CD14-positive monocyte (primary cell): ENCODE measurements at regions not wholly inside any gene's neighbourhood (a gene's known extent, or its start where the extent isn't known, plus 50 kb on each side); places are given as distances from the start of the nearest gene placed in this dataset.

Source experiments
- DNase-seq, 3 donors: peaks; one replicate each; pipeline ENCODE4 v3.0.0-alpha.2; 2011 to 2022
- H2AFZ ChIP-seq: 2 replicates; pipeline ENCODE4 v1.6.0; 2012; ENCODE audit warnings: mild to moderate bottlenecking, low read depth, low read length, inconsistent platforms; ENCODE audit not compliant: insufficient read depth, poor library complexity, severe bottlenecking
- H3K27ac ChIP-seq, 2 donors: 1 replicate in 1 of 2; 2 replicates in 1 of 2; pipeline ENCODE4 v1.5.1; 2012 to 2013; ENCODE audit warnings: low read length in 2 of 2, control low read depth in 1 of 2, inconsistent platforms in 1 of 2, low read depth in 1 of 2, mild to moderate bottlenecking in 1 of 2
- H3K27me3 ChIP-seq, 2 donors: one replicate each; pipeline versions ENCODE4 v1.6.0 to v1.6.1; 2011 to 2013; ENCODE audit warnings: low read length in 2 of 2; ENCODE audit not compliant: control insufficient read depth in 2 of 2, insufficient read depth in 2 of 2
- H3K36me3 ChIP-seq, 2 donors: replicated peaks in 1 of 2; 1 replicate in 1 of 2; 2 replicates in 1 of 2; pipeline versions ENCODE4 v1.5.1 to v1.6.1; 2012 to 2013; ENCODE audit warnings: low read length in 2 of 2, control low read depth in 1 of 2, inconsistent platforms in 1 of 2, mild to moderate bottlenecking in 1 of 2; ENCODE audit not compliant: insufficient read depth in 2 of 2, control insufficient read depth in 1 of 2
- H3K4me1 ChIP-seq, 2 donors: 1 replicate in 1 of 2; 2 replicates in 1 of 2; pipeline versions ENCODE4 v1.5.1 to v1.6.1; 2012 to 2013; ENCODE audit warnings: low read length in 2 of 2, control low read depth in 1 of 2, inconsistent platforms in 1 of 2, mild to moderate bottlenecking in 1 of 2, moderate library complexity in 1 of 2; ENCODE audit not compliant: insufficient read depth in 2 of 2, control insufficient read depth in 1 of 2
- H3K4me2 ChIP-seq: replicated peaks from 2 replicates; pipeline ENCODE3; 2012; ENCODE audit warnings: low read length, moderate library complexity, mild to moderate bottlenecking; ENCODE audit not compliant: poor library complexity, severe bottlenecking; ENCODE audit errors: extremely low read depth
- H3K4me3 ChIP-seq, 3 experiments: fragments of 200-600 bp in 1 of 3; sonication (generic) in 1 of 3; replicated peaks in 1 of 3; 1 replicate in 2 of 3; 2 replicates in 1 of 3; pipeline ENCODE4 v1.5.1; 2011 to 2013; ENCODE audit warnings: low read length in 3 of 3, mild to moderate bottlenecking in 3 of 3, control low read depth in 2 of 3, low read depth in 2 of 3, inconsistent platforms in 1 of 3, moderate library complexity in 1 of 3
- H3K79me2 ChIP-seq: 2 replicates; pipeline ENCODE4 v1.6.0; 2012; ENCODE audit warnings: mild to moderate bottlenecking, control low read depth, inconsistent platforms, low read length, moderate library complexity; ENCODE audit not compliant: insufficient read depth
- H3K9ac ChIP-seq: 2 replicates; pipeline ENCODE4 v1.6.0; 2017; ENCODE audit warnings: low read length, mild to moderate bottlenecking; ENCODE audit not compliant: insufficient read depth, poor library complexity, severe bottlenecking
- H3K9me3 ChIP-seq, 2 donors: replicated peaks in 1 of 2; 1 replicate in 1 of 2; 2 replicates in 1 of 2; pipeline versions ENCODE4 v1.5.1 to v1.6.1; 2012 to 2013; ENCODE audit warnings: low read length in 2 of 2, control low read depth in 1 of 2; ENCODE audit not compliant: control insufficient read depth in 1 of 2, insufficient read depth in 1 of 2
- H4K20me1 ChIP-seq: 2 replicates; pipeline ENCODE4 v1.6.0; 2012; ENCODE audit warnings: mild to moderate bottlenecking, low read length, control low read depth, moderate library complexity; ENCODE audit not compliant: insufficient read depth
- H3K27ac Mint-ChIP-seq, 7 donors: one replicate each; pipeline ENCODE4 v1.8.0; 2020; ENCODE audit warnings: mild to moderate bottlenecking in 7 of 7, mixed read lengths in 7 of 7, moderate library complexity in 6 of 7, inconsistent platforms in 2 of 7
- H3K27me3 Mint-ChIP-seq, 3 donors: one replicate each; pipeline ENCODE4 v1.8.0; 2021 to 2022; ENCODE audit warnings: low read depth in 3 of 3, mild to moderate bottlenecking in 3 of 3, mixed read lengths in 3 of 3, moderate library complexity in 3 of 3, inconsistent platforms in 1 of 3
- H3K36me3 Mint-ChIP-seq, 2 donors: one replicate each; pipeline ENCODE4 v1.8.0; 2020; ENCODE audit warnings: mixed read lengths in 2 of 2, inconsistent platforms in 1 of 2, mild to moderate bottlenecking in 1 of 2
- H3K4me1 Mint-ChIP-seq: one replicate; pipeline ENCODE4 v1.8.0; 2020; ENCODE audit warnings: mild to moderate bottlenecking, mixed read lengths
- H3K4me3 Mint-ChIP-seq, 2 donors: one replicate each; pipeline ENCODE4 v1.8.0; 2020; ENCODE audit warnings: mild to moderate bottlenecking in 2 of 2, mixed read lengths in 2 of 2, moderate library complexity in 1 of 2
- H3K9me3 Mint-ChIP-seq, 7 donors: one replicate each; pipeline ENCODE4 v1.8.0; 2020 to 2022; ENCODE audit warnings: mixed read lengths in 7 of 7, mild to moderate bottlenecking in 6 of 7, moderate library complexity in 6 of 7, inconsistent platforms in 2 of 7
- WGBS: methylation state at CpG from one replicate; pipeline ENCODE4 v1.1.5; 2013; ENCODE audit warnings: missing lambda C conversion rate; ENCODE audit not compliant: insufficient coverage; 5-methylcytosine and 5-hydroxymethylcytosine counted together
- intact Hi-C, 2 donors: fragments of 100-400 bp; cut with micrococcal nuclease; formaldehyde crosslinking; loops; one replicate each; pipeline versions ENCODE4 v1.15.0 to v1.15.1; 2023
- TF ChIP-seq, protein P1 (sequence below): fragments of 200-600 bp; IDR thresholded peaks from one replicate; pipeline ENCODE4 v1.8.0; 2022; ENCODE audit warnings: antibody characterized with exemption, mild to moderate bottlenecking

DNA sequence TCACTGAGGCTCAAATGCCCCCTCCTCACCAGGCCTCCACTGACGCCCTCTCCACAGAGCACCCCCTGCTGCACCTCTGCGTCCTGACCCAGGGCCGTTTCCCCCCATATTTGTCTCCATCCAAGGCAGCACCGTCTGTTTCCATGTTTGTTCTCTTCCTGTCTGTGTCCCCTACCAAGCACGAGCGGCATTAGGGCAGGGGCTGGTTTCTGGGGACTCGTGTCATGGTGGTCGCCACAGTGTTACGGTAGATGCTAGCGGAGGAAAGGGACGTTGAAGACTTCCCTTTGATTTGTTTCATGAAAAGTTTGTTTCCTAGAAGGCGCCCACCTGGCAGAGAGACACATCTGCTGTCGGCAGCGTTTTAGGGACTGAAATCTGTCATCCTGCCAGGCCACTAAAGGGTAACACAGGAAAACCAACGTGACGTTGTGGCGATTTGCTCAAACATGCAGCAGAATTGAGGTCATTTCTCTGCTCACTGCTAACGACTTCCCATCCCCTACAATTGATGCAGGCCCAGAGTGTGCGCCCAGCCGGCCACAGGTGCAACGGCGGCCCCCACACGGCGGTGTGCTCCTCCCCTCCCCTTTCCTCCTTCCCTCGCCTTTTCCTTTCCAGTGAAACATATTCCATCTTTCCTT, 79.3 kb upstream of the IRX4 start:
- no peak overlapping the region for H2AFZ ChIP-seq
- no peak overlapping the region for H3K9ac ChIP-seq
- no peaks in the 10 kb centered on the region for H4K20me1 ChIP-seq
- no peak overlapping the region for H3K4me2 ChIP-seq
- H3K4me3 ChIP-seq = no peak overlapping the region
- no peaks in the 10 kb centered on the region for H3K4me1 Mint-ChIP-seq
- intact Hi-C loops = no loop called here
- 66% methylated on average over 21 of the region's 25 CpGs for WGBS
- DNase-seq = no peak
- H3K27ac ChIP-seq = no peak overlapping the region
- H3K36me3 ChIP-seq = no peaks in the 10 kb centered on the region
- H3K4me1 ChIP-seq = no peaks in the 10 kb centered on the region
- no peak overlapping the region for H3K4me3 Mint-ChIP-seq
- TF ChIP-seq, protein P1, sequence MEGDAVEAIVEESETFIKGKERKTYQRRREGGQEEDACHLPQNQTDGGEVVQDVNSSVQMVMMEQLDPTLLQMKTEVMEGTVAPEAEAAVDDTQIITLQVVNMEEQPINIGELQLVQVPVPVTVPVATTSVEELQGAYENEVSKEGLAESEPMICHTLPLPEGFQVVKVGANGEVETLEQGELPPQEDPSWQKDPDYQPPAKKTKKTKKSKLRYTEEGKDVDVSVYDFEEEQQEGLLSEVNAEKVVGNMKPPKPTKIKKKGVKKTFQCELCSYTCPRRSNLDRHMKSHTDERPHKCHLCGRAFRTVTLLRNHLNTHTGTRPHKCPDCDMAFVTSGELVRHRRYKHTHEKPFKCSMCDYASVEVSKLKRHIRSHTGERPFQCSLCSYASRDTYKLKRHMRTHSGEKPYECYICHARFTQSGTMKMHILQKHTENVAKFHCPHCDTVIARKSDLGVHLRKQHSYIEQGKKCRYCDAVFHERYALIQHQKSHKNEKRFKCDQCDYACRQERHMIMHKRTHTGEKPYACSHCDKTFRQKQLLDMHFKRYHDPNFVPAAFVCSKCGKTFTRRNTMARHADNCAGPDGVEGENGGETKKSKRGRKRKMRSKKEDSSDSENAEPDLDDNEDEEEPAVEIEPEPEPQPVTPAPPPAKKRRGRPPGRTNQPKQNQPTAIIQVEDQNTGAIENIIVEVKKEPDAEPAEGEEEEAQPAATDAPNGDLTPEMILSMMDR = no peak
- no peaks in the 10 kb centered on the region for H3K36me3 Mint-ChIP-seq
- no peaks in the 10 kb centered on the region for H3K27me3 ChIP-seq
- H3K79me2 ChIP-seq = no peaks in the 10 kb centered on the region
- H3K27me3 Mint-ChIP-seq = peaks cover 0 to 12% (median 3%) of the 10 kb centered on the region in 3 donors
- no peak overlapping the region for H3K27ac Mint-ChIP-seq
- peaks cover 0 to 4% (median 0%) of the 10 kb centered on the region in 7 donors for H3K9me3 Mint-ChIP-seq
- H3K9me3 ChIP-seq = peaks cover 0 to 5% of the 10 kb centered on the region in 2 donors

DNA sequence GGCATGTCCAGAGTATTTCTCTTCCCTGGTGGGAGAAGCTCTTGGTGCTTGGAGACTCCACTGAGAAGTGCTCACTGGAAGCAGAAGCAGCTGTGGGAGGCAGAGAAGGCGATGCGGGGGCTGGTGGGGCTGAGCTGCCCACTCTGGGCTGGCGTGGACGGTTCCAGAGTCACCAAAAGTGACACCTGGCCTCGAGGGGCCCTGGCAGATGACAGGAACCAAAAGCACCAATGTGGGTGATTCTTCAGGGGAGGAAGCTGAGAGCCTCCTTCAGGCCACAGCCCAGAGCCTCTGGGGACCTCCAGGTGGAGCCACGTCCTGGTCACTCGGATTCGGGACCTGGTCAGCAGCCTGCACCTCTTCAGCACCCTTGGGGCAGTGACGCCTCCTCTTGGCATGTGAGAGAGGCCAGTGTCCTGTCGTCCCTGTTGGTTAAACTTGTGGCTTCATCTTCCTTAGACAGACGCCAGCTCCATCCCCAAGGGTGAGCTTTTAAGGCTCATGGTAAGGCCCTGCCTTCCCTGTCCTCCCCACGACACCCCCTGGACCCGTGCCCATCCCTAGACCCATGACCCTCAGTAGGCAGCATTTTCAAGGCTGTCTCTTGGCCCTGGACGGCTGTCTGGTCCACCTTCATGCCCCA, 78.7 kb upstream of the IRX4 start:
- intact Hi-C loops = no loop called here
- H3K4me2 ChIP-seq = no peak overlapping the region
- Mint-ChIP-seq H3K4me3 (no peak overlapping the region), H3K9me3 (peaks cover 0 to 4% (median 0%) of the 10 kb centered on the region in 7 donors), H3K36me3 (no peaks in the 10 kb centered on the region), H3K27ac (no peak overlapping the region), H3K27me3 (peaks cover 0 to 10% (median under 1%) of the 10 kb centered on the region in 3 donors), H3K4me1 (no peaks in the 10 kb centered on the region)
- H3K36me3 ChIP-seq = no peaks in the 10 kb centered on the region
- H3K9me3 ChIP-seq = peaks cover 0 to 5% of the 10 kb centered on the region in 2 donors
- no peak overlapping the region for H2AFZ ChIP-seq
- no peaks in the 10 kb centered on the region for H3K27me3 ChIP-seq
- no peaks in the 10 kb centered on the region for H3K79me2 ChIP-seq
- WGBS = 97% methylated on average over 12 of the region's 14 CpGs
- H3K27ac ChIP-seq = no peak overlapping the region
- H4K20me1 ChIP-seq = no peaks in the 10 kb centered on the region
- TF ChIP-seq, protein P1 = no peak
- no peak overlapping the region for H3K4me3 ChIP-seq
- no peak overlapping the region for H3K9ac ChIP-seq
- DNase-seq = no peak
- H3K4me1 ChIP-seq = no peaks in the 10 kb centered on the region
